A549 (cell line): ENCODE measurements at regions not wholly inside any gene's neighbourhood (a gene's known extent, or its start where the extent isn't known, plus 50 kb on each side); places are given as distances from the start of the nearest gene placed in this dataset.

Experiments used
- TP53 ChIP-seq: fragments of 250-450 bp; sonication (Bioruptor Pico); IDR thresholded peaks from 2 replicates; pipeline ENCODE4 v1.5.0; 2021; ENCODE audit warnings: mild to moderate bottlenecking, moderate library complexity
- ZFP36 ChIP-seq: fragments of 450-650 bp; IDR thresholded peaks from 2 replicates; pipeline ENCODE4 v1.6.1; 2014; ENCODE audit warnings: borderline replicate concordance; ENCODE audit not compliant: partially characterized antibody

GRCh38 chr9:30411571-30411970, 1972.9 kb upstream of the ACO1 start:
- TF ChIP-seq TP53 (CRISPR knock-in tag), result no peak
- TF ChIP-seq ZFP36, result no peak
